HCT116 (cell line): ENCODE measurements at regions not wholly inside any gene's neighbourhood (a gene's known extent, or its start where the extent isn't known, plus 50 kb on each side); places are given as distances from the start of the nearest gene placed in this dataset.
"Not testable (repeated sequence)": the region's sequence is repeated elsewhere in the genome, so short reads cannot be mapped to it uniquely, and the experiment has no call there.

Experiments
- CEBPB ChIP-seq: IDR thresholded peaks from 2 replicates; pipeline ENCODE4 v1.6.1; 2012; ENCODE audit warnings: low read depth
- EGR1 ChIP-seq: IDR thresholded peaks from 2 replicates; pipeline ENCODE4 v1.6.1; 2012; ENCODE audit warnings: low read depth
- EZH2 ChIP-seq: fragments of 200-600 bp; sonication (generic); IDR thresholded peaks from 2 replicates; pipeline ENCODE4 v1.6.1; 2017; ENCODE audit warnings: antibody characterized with exemption, mixed run types
- EZH2phosphoT487 ChIP-seq: fragments of 200-600 bp; IDR thresholded peaks from 2 replicates; pipeline ENCODE4 v1.6.1; 2018; ENCODE audit warnings: antibody characterized with exemption, borderline replicate concordance
- POLR2A ChIP-seq: IDR thresholded peaks from 2 replicates; pipeline ENCODE4 v1.7.0; 2011; ENCODE audit warnings: borderline replicate concordance; ENCODE audit not compliant: insufficient read depth, insufficient read length; ENCODE audit errors: extremely low read depth
- POLR2AphosphoS5 ChIP-seq: IDR thresholded peaks from 2 replicates; pipeline ENCODE4 v1.6.1; 2011; ENCODE audit warnings: mild to moderate bottlenecking, low read depth, low read length, moderate library complexity
- RAD21 ChIP-seq: IDR thresholded peaks from 2 replicates; pipeline ENCODE4 v1.6.1; 2012; ENCODE audit warnings: low read depth, mild to moderate bottlenecking
- SP1 ChIP-seq: IDR thresholded peaks from 2 replicates; pipeline ENCODE4 v1.6.1; 2012; ENCODE audit warnings: low read depth
- TCF7L2 ChIP-seq: IDR thresholded peaks from 2 replicates; pipeline ENCODE4 v1.7.0; 2011; ENCODE audit warnings: borderline replicate concordance, inconsistent platforms; ENCODE audit not compliant: insufficient read depth, insufficient read length; ENCODE audit errors: extremely low read depth
- ZFX ChIP-seq: fragments of 450-650 bp; IDR thresholded peaks from 2 replicates; pipeline ENCODE4 v1.6.1; 2017
- ZNF274 ChIP-seq: fragments of 200-500 bp; sonication (Bioruptor generic); IDR thresholded peaks from 2 replicates; pipeline ENCODE4 v1.6.1; 2014; ENCODE audit warnings: mild to moderate bottlenecking, low read depth, low read length, inconsistent platforms
- TF ChIP-seq, protein P1 (sequence below), 3 experiments: fragments of 200-600 bp in 1 of 3; sonication (generic) in 1 of 3; IDR thresholded peaks in 2 of 3; conservative IDR thresholded peaks in 1 of 3; 2 replicates each; pipeline ENCODE4 v1.5.1; 2012 to 2017; ENCODE audit warnings: low read depth in 2 of 3, low read length in 2 of 3, antibody characterized with exemption in 1 of 3, borderline replicate concordance in 1 of 3, control low read depth in 1 of 3, mild to moderate bottlenecking in 1 of 3, mixed read lengths in 1 of 3, mixed run types in 1 of 3, moderate library complexity in 1 of 3; ENCODE audit not compliant: insufficient read depth in 1 of 3
- TF ChIP-seq, protein P2 (sequence below): IDR thresholded peaks from 2 replicates; pipeline ENCODE4 v1.6.1; 2012
- TF ChIP-seq, protein P3 (sequence below): IDR thresholded peaks from 2 replicates; pipeline ENCODE4 v1.6.1; 2012

DNA sequence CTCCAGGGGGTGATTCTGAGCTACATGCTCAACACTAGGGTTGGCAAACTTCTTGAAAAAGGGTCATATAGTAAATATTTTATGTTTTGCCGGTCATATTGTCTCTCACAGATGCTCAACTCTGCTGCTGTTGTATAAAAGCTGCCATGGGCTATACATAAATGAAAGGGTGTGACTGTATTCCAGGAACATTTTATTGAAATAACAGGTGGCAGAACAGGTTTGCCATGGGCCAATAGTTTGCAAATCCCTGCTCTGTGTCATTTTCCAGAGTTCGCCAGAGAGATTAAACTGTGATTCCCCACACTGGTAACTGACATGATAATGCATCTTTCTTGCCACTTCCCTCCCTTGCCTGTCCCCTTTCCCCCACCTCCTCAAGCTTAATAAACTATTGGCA is 144.1 kb downstream of the NPIPA8 start:
- TF ChIP-seq, protein P1, sequence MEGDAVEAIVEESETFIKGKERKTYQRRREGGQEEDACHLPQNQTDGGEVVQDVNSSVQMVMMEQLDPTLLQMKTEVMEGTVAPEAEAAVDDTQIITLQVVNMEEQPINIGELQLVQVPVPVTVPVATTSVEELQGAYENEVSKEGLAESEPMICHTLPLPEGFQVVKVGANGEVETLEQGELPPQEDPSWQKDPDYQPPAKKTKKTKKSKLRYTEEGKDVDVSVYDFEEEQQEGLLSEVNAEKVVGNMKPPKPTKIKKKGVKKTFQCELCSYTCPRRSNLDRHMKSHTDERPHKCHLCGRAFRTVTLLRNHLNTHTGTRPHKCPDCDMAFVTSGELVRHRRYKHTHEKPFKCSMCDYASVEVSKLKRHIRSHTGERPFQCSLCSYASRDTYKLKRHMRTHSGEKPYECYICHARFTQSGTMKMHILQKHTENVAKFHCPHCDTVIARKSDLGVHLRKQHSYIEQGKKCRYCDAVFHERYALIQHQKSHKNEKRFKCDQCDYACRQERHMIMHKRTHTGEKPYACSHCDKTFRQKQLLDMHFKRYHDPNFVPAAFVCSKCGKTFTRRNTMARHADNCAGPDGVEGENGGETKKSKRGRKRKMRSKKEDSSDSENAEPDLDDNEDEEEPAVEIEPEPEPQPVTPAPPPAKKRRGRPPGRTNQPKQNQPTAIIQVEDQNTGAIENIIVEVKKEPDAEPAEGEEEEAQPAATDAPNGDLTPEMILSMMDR (IDR thresholded peaks at IDR 0.05 in 2 of 3, conservative IDR thresholded peaks at IDR 0.05 in 1 of 3; ENCODE audit: borderline replicate concordance in 1 of 3, insufficient read depth in 1 of 3, low read depth in 2 of 3, low read length in 2 of 3): not testable (repeated sequence)
- TF ChIP-seq POLR2A, EZH2, CEBPB, EZH2phosphoT487, ZFX, SP1, TCF7L2, EGR1, RAD21, POLR2AphosphoS5, ZNF274: not testable (repeated sequence)
- TF ChIP-seq, protein P2, sequence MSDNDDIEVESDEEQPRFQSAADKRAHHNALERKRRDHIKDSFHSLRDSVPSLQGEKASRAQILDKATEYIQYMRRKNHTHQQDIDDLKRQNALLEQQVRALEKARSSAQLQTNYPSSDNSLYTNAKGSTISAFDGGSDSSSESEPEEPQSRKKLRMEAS: not testable (repeated sequence)
- TF ChIP-seq, protein P3, sequence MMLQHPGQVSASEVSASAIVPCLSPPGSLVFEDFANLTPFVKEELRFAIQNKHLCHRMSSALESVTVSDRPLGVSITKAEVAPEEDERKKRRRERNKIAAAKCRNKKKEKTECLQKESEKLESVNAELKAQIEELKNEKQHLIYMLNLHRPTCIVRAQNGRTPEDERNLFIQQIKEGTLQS: not testable (repeated sequence)
